Stimulated activated CD8-positive, alpha-beta memory T cell treated with anti-CD3 and anti-CD28 coated beads, Interleukin-7, amount 100 ng/mL, for 48 hours (primary cell): ENCODE measurements at regions not wholly inside any gene's neighbourhood (a gene's known extent, or its start where the extent isn't known, plus 50 kb on each side); places are given as distances from the start of the nearest gene placed in this dataset.
"Not testable (repeated sequence)": the region's sequence is repeated elsewhere in the genome, so short reads cannot be mapped to it uniquely, and the experiment has no call there.

Source experiments
- DNase-seq, 2 donors: peaks; one replicate each; pipeline ENCODE4 v3.0.0-alpha.2; 2020; ENCODE audit warnings: low read depth in 1 of 2; ENCODE audit errors: extremely low read depth in 1 of 2

- DNase-seq: no peak
Observed at GRCh38 chr1:181191494-181192040, 103.1 kb downstream of the IER5 start.

GRCh38 chr1:181192316-181192715, 103.8 kb downstream of the IER5 start:
- no peak for DNase-seq

- no peak for DNase-seq
Observed at GRCh38 chr1:181202986-181203555, 114.6 kb downstream of the IER5 start.

GRCh38 chr1:181204530-181204929, 116.0 kb downstream of the IER5 start:
- DNase-seq: no peak

GRCh38 chr1:181205901-181206300, 117.4 kb downstream of the IER5 start:
- no peak for DNase-seq

- DNase-seq: no peak
Observed at GRCh38 chr1:181206513-181206912, 118.0 kb downstream of the IER5 start.

GRCh38 chr1:181206979-181207790, 118.7 kb downstream of the IER5 start:
- no peak for DNase-seq

GRCh38 chr1:181208083-181208482, 119.6 kb downstream of the IER5 start:
- DNase-seq: no peak

GRCh38 chr1:181208967-181209366, 120.5 kb downstream of the IER5 start:
- no peak for DNase-seq

GRCh38 chr1:181213056-181213455, 124.6 kb downstream of the IER5 start:
- no peak for DNase-seq

GRCh38 chr1:181216591-181216994, 128.1 kb downstream of the IER5 start:
- DNase-seq: no peak

GRCh38 chr1:181219938-181220337, 131.4 kb downstream of the IER5 start:
- DNase-seq: no peak

GRCh38 chr1:181221078-181221477, 132.6 kb downstream of the IER5 start:
- no peak for DNase-seq

- DNase-seq: no peak
Observed at GRCh38 chr1:181222972-181223505, 134.5 kb downstream of the IER5 start.

GRCh38 chr1:181226728-181227127, 138.2 kb downstream of the IER5 start:
- not testable (repeated sequence) for DNase-seq

- DNase-seq: no peak
Observed at GRCh38 chr1:181239086-181239485, 150.6 kb downstream of the IER5 start.

GRCh38 chr1:181246320-181246719, 157.8 kb downstream of the IER5 start:
- DNase-seq: not testable (repeated sequence)

GRCh38 chr1:181248361-181248760, 159.9 kb downstream of the IER5 start:
- not testable (repeated sequence) for DNase-seq

- DNase-seq: no peak
Observed at GRCh38 chr1:181249186-181249585, 160.7 kb downstream of the IER5 start.

GRCh38 chr1:181250038-181250437, 161.5 kb downstream of the IER5 start:
- DNase-seq: no peak

- DNase-seq: no peak
Observed at GRCh38 chr1:181251001-181251712, 162.7 kb downstream of the IER5 start.
